ENCODE measurements at regions not wholly inside any gene's neighbourhood (a gene's known extent, or its start where the extent isn't known, plus 50 kb on each side); places are given as distances from the start of the nearest gene placed in this dataset.

- no peaks in the 10 kb centered on the region for H3K27me3 ChIP-seq (ENCODE audit: insufficient read depth, poor library complexity, severe bottlenecking)
- DNase-seq (ENCODE audit: low read depth in 1 of 2, low spot score in 1 of 2) = no peak
- no peak for TF ChIP-seq SPI1 (IDR thresholded peaks at IDR 0.05; ENCODE audit: borderline replicate concordance, low read depth)
- TF ChIP-seq POLR2AphosphoS5 (IDR thresholded peaks at IDR 0.05; ENCODE audit: low read depth) = no peak
- no peak for TF ChIP-seq CTCF (IDR thresholded peaks at IDR 0.05; ENCODE audit: insufficient read depth, low read length)
- TF ChIP-seq GABPA (IDR thresholded peaks at IDR 0.05; ENCODE audit: low read depth) = no peak
- TF ChIP-seq REST (IDR thresholded peaks at IDR 0.05; ENCODE audit: insufficient replicate concordance, low read depth) = no peak
- H3K27ac ChIP-seq (replicated peaks) = no peak overlapping the region
- no peak overlapping the region for H3K4me3 ChIP-seq (replicated peaks; ENCODE audit: insufficient read depth, low read length)
These were observed 79.4 kb downstream of the TOMM20 start for GRCh38 chr1:235049217-235049616.

- no peak for DNase-seq (ENCODE audit: low read depth in 1 of 2, low spot score in 1 of 2)
- no peak overlapping the region for H3K27ac ChIP-seq (replicated peaks)
- TF ChIP-seq GABPA (IDR thresholded peaks at IDR 0.05; ENCODE audit: low read depth) (no peak), REST (IDR thresholded peaks at IDR 0.05; ENCODE audit: insufficient replicate concordance, low read depth) (no peak), SPI1 (IDR thresholded peaks at IDR 0.05; ENCODE audit: borderline replicate concordance, low read depth) (no peak), POLR2AphosphoS5 (IDR thresholded peaks at IDR 0.05; ENCODE audit: low read depth) (no peak), CTCF (IDR thresholded peaks at IDR 0.05; ENCODE audit: insufficient read depth, low read length) (no peak)
- H3K4me3 ChIP-seq (replicated peaks; ENCODE audit: insufficient read depth, low read length) = no peak overlapping the region
- H3K27me3 ChIP-seq (ENCODE audit: insufficient read depth, poor library complexity, severe bottlenecking) = no peaks in the 10 kb centered on the region
These were observed 81.2 kb downstream of the TOMM20 start for GRCh38 chr1:235047331-235047871.

GRCh38 chr1:235045921-235046601 is 82.6 kb downstream of the TOMM20 start:
- no peak for DNase-seq (ENCODE audit: low read depth in 1 of 2, low spot score in 1 of 2)
- no peak overlapping the region for H3K4me3 ChIP-seq (replicated peaks; ENCODE audit: insufficient read depth, low read length)
- H3K27me3 ChIP-seq (ENCODE audit: insufficient read depth, poor library complexity, severe bottlenecking) = no peaks in the 10 kb centered on the region
- H3K27ac ChIP-seq (replicated peaks) = no peak overlapping the region
- TF ChIP-seq GABPA (IDR thresholded peaks at IDR 0.05; ENCODE audit: low read depth) (no peak), REST (IDR thresholded peaks at IDR 0.05; ENCODE audit: insufficient replicate concordance, low read depth) (no peak), CTCF (IDR thresholded peaks at IDR 0.05; ENCODE audit: insufficient read depth, low read length) (no peak), POLR2AphosphoS5 (IDR thresholded peaks at IDR 0.05; ENCODE audit: low read depth) (no peak), SPI1 (IDR thresholded peaks at IDR 0.05; ENCODE audit: borderline replicate concordance, low read depth) (no peak)

Measured in HL-60 (cell line).